Right lobe of liver (tissue), 6 donors: ENCODE measurements at regions not wholly inside any gene's neighbourhood (a gene's known extent, or its start where the extent isn't known, plus 50 kb on each side); places are given as distances from the start of the nearest gene placed in this dataset.

Source experiments
- ATAC-seq, 4 donors: fragments of 200-7000 bp; cut with Tn5 transposase; one replicate each; pipeline ENCODE4 v1.9.1; 2020; ENCODE audit warnings: mild to moderate bottlenecking in 4 of 4, moderate library complexity in 4 of 4
- DNase-seq, 3 donors: peaks; one replicate each; pipeline ENCODE4 v3.0.0-alpha.2; 2020
- H3K27ac ChIP-seq, 3 donors: fragments of 200-600 bp; one replicate each; pipeline ENCODE4 v1.8.0; 2022
- H3K27me3 ChIP-seq, 2 donors: fragments of 200-600 bp; one replicate each; pipeline ENCODE4 v1.8.0; 2022
- H3K36me3 ChIP-seq, 4 donors: fragments of 200-600 bp; sonication (generic) in 1 of 4; one replicate each; pipeline versions ENCODE4 v1.5.1 to v1.8.0; 2017 to 2022; ENCODE audit warnings: control low read depth in 1 of 4
- H3K4me1 ChIP-seq, 4 donors: fragments of 200-600 bp; sonication (generic) in 1 of 4; one replicate each; pipeline versions ENCODE4 v1.5.1 to v1.8.0; 2017 to 2022; ENCODE audit warnings: control low read depth in 1 of 4
- H3K4me3 ChIP-seq, 3 donors: fragments of 200-600 bp; one replicate each; pipeline ENCODE4 v1.8.0; 2022
- H3K9me3 ChIP-seq, 4 donors: fragments of 200-600 bp; sonication (generic) in 1 of 4; one replicate each; pipeline versions ENCODE4 v1.5.1 to v1.8.0; 2017 to 2022; ENCODE audit warnings: control low read depth in 1 of 4
- POLR2A ChIP-seq: fragments of 450-650 bp; IDR thresholded peaks from one replicate; pipeline ENCODE4 v1.6.1; 2017; ENCODE audit warnings: antibody characterized with exemption, mild to moderate bottlenecking
- WGBS: methylation state at CpG from one replicate; pipeline ENCODE4 v1.1.6; 2018; ENCODE audit warnings: low coverage, low lambda C conversion rate; ENCODE audit not compliant: insufficient coverage; ENCODE audit errors: missing lambda C conversion rate; 5-methylcytosine and 5-hydroxymethylcytosine counted together
- intact Hi-C, 2 donors: fragments of 100-400 bp; cut with DNase I; formaldehyde crosslinking; loops; one replicate each; pipeline versions ENCODE4 v1.11.2 to v1.14.1; 2022
- TF ChIP-seq, protein P1 (sequence below), 4 donors: fragments of 200-600 bp in 3 of 4; fragments of 450-650 bp in 1 of 4; IDR thresholded peaks; one replicate each; pipeline versions ENCODE4 v1.5.1 to v1.8.0; 2016 to 2022; ENCODE audit warnings: antibody characterized with exemption in 4 of 4, mild to moderate bottlenecking in 2 of 4
- donor health status: DM: no; HTN: yes; CAD: no.
- donor health status: DM: no; HTN: no; CAD: no.
- donor health status: DM: no; HTN: no; CAD: no.
- donor health status: DM: no; HTN: yes; CAD: no.
- donor health status: DM: no; HTN: yes; CAD: no.

DNA sequence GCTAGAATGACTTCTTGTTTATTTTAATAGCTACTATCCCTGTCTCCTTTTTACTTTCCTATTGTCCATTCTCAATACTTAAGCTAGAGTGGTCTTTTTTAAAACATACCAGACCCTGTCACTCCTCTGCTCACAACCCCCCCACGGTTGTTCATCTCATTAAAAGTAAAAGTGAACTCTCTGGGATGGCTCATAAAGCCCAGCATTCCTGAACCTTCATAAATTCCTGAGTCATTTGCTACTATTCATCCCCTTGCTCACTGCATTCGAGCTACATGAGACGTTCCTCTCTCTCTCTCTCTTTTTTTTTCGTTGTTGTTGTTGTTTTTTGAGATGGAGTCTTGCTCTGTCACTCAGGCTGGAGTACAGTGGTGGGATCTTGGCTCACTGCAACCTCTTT is 148.7 kb upstream of the DSEL start:
- Histone ChIP-seq H3K27ac (no peak overlapping the region), H3K27me3 (no peaks in the 10 kb centered on the region), H3K4me3 (no peak overlapping the region), H3K36me3 (no peaks in the 10 kb centered on the region), H3K9me3 (no peaks in the 10 kb centered on the region), H3K4me1 (no peaks in the 10 kb centered on the region)
- DNase-seq (no peak), ATAC-seq (no peak)
- WGBS = 36% methylated on average over 4 of the region's 4 CpGs
- intact Hi-C loops = no loop called here
- no peak for TF ChIP-seq POLR2A
- TF ChIP-seq, protein P1, sequence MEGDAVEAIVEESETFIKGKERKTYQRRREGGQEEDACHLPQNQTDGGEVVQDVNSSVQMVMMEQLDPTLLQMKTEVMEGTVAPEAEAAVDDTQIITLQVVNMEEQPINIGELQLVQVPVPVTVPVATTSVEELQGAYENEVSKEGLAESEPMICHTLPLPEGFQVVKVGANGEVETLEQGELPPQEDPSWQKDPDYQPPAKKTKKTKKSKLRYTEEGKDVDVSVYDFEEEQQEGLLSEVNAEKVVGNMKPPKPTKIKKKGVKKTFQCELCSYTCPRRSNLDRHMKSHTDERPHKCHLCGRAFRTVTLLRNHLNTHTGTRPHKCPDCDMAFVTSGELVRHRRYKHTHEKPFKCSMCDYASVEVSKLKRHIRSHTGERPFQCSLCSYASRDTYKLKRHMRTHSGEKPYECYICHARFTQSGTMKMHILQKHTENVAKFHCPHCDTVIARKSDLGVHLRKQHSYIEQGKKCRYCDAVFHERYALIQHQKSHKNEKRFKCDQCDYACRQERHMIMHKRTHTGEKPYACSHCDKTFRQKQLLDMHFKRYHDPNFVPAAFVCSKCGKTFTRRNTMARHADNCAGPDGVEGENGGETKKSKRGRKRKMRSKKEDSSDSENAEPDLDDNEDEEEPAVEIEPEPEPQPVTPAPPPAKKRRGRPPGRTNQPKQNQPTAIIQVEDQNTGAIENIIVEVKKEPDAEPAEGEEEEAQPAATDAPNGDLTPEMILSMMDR (IDR thresholded peaks at IDR 0.05) = no peak

DNA sequence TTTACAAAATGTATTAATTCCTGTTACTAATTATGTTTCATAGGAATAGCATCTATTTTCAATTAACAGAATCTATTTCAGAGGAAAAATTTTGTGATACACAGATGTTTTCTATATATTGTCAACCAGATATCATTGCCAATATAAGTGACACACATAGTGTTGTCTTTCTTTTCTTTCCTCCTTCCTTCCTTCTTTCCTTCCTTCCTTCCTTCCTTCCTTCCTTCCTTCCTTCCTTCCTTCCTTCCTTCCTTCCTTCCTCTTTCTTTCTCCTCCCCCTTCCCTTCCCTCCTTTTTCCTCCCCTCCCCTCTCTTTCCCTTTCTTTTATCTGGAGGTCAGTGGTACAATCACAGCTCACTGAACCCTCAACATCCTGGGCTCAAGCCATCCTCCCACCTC is 146.5 kb upstream of the DSEL start:
- H3K4me1 ChIP-seq = no peaks in the 10 kb centered on the region
- H3K9me3 ChIP-seq = no peaks in the 10 kb centered on the region
- no peaks in the 10 kb centered on the region for H3K36me3 ChIP-seq
- no peaks in the 10 kb centered on the region for H3K27me3 ChIP-seq
- intact Hi-C loops = no loop called here
- ATAC-seq (no peak), DNase-seq (no peak)
- TF ChIP-seq POLR2A = no peak
- TF ChIP-seq, protein P1 (IDR thresholded peaks at IDR 0.05) = no peak
- H3K27ac ChIP-seq = no peak overlapping the region
- H3K4me3 ChIP-seq = no peak overlapping the region

DNA sequence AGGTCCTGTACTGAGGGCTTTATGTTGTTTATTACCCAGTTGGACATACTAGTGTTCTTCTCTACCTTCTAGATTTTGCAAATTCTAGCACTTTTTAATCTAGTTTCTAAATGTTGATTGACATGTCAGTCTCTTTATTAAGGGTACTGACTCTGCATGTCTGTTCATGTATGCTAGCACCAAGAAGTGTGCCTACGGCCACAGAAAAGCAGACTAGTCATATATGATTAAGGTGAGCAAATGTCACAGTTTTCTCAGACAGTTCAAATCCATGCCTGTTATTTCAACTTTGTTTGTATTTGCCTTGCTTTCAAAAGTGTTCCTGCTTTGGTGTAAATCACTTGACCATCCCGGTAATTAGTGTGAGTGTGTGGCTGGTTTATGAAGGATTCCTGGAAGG is 145.0 kb upstream of the DSEL start:
- WGBS = 74% methylated on average over 2 of the region's 2 CpGs
- intact Hi-C loops = no loop called here

DNA sequence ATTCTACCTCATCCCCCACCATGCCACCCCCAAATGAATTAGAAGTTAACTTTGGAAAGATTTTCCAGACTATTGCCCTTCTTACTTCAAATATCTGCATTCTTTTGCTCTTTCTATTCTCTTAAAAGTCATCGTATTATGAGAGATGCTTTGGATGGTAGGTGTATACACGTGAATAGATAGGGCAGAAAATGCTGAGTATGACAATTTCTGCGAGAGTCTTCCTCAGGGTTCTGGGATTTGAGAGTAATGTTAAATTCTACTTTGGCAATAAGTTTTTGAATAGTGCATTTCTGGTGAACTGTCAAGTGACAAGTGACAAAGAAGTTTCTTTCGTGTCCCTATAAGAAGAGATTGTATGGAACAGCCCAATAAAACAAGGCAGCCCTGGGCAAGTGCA is 137.6 kb upstream of the DSEL start:
- Histone ChIP-seq H3K27ac (no peak overlapping the region), H3K4me1 (peaks cover 0 to 6% (median 0%) of the 10 kb centered on the region in 4 donors), H3K9me3 (no peaks in the 10 kb centered on the region), H3K36me3 (no peaks in the 10 kb centered on the region), H3K27me3 (no peaks in the 10 kb centered on the region), H3K4me3 (no peak overlapping the region)
- ATAC-seq (no peak), DNase-seq (no peak)
- WGBS = 87% methylated on average over 4 of the region's 4 CpGs
- TF ChIP-seq, protein P1 (IDR thresholded peaks at IDR 0.05) = no peak
- TF ChIP-seq POLR2A = no peak
- intact Hi-C loops = no loop called here

More for the DNA sequence above, 145.0 kb upstream of the DSEL start:
- no peaks in the 10 kb centered on the region for H3K36me3 ChIP-seq
- no peaks in the 10 kb centered on the region for H3K9me3 ChIP-seq
- H3K4me1 ChIP-seq = no peaks in the 10 kb centered on the region
- ATAC-seq (no peak), DNase-seq (no peak)
- no peak for TF ChIP-seq POLR2A
- TF ChIP-seq, protein P1 (IDR thresholded peaks at IDR 0.05) = no peak
- no peaks in the 10 kb centered on the region for H3K27me3 ChIP-seq
- no peak overlapping the region for H3K27ac ChIP-seq
- no peak overlapping the region for H3K4me3 ChIP-seq

DNA sequence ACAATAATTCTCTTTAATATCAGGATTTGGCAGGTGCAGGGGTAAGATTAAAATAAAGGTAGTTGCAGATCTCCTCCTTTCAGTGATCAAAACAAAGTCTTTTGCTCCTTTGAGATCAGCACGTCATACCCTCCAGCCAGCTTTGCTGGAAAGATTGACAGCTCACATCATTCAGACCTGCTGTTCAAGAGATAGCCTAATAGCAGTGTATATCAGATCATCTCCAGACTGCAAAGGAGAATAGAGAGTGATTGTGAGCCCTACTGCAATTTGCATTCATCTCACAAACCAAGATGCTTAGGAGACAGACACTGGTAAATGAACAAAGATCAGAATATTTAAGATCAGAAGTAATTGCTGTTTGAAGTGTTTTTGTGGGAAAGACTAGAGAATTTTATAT is 135.8 kb upstream of the DSEL start:
- intact Hi-C loops = no loop called here
- peaks cover 0 to 6% (median 0%) of the 10 kb centered on the region in 4 donors for H3K4me1 ChIP-seq
- 71% methylated on average over 1 of the region's 1 CpG for WGBS
- H3K4me3 ChIP-seq = no peak overlapping the region
- no peak for DNase-seq
- TF ChIP-seq POLR2A = no peak
- TF ChIP-seq, protein P1 (IDR thresholded peaks at IDR 0.05) = no peak
- no peaks in the 10 kb centered on the region for H3K27me3 ChIP-seq
- H3K27ac ChIP-seq = no peak overlapping the region
- no peaks in the 10 kb centered on the region for H3K36me3 ChIP-seq
- ATAC-seq = no peak
- H3K9me3 ChIP-seq = no peaks in the 10 kb centered on the region
